ENCODE measurements at regions not wholly inside any gene's neighbourhood (a gene's known extent, or its start where the extent isn't known, plus 50 kb on each side); places are given as distances from the start of the nearest gene placed in this dataset.
A peak's percentile ranks its signal among the peaks of the same experiment; 100 is the strongest.

DNA sequence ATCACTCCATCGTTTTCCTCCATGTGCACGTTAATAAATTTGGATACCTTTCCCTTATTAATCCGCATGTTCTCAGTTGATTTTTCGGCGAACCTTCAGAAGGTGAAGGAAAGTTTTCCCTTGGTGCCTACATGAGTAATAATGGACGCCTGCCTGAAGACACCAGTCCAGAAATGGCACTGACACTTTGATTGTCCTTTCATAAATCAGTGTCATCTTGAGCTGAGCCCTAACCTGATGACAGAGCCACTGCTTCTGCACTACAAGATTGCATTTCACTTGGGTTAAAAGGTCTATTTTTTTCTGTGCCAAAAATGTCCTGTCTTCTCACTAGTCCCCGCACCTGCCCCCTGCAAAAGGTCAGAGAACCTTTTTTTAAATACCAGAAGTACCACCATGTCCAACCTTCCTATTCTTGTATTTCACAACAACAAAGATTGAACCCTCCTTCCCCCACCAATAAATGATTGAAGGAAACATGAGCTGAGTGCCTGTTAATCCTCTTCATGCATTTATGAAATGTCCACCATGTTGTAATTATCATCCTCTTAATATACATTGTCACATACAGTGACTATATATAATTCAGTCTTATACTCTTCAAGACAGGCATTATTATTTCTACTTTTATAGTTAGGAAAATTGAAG lies 219.9 kb upstream of the UBASH3B start:
- Histone ChIP-seq H2AFZ (replicated peaks) (no peak overlapping the region), H3K4me1 (peaks cover 14% of the 10 kb centered on the region), H3K27ac (no peak overlapping the region)

DNA sequence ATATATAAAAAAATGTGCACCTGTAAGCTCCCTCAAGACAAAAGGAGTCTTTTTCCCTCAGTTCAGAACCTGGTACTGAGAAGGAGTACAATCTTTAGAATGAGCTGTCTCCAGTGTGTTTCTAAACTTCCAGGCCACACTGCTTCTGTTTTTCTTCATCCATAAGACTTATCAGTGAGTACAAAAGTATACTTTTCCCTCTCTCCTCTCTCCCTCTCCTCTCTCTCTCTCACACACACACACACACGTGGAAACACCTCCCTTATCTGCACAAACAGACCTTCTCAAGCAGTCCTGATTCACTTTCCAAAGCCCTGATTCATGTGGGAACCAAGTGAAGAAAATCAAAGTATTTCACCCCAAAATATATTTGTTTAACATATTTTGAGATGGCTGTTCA lies 220.7 kb upstream of the UBASH3B start:
- Histone ChIP-seq H3K36me3 (no peaks in the 10 kb centered on the region), H3K27me3 (peaks cover 5% of the 10 kb centered on the region), H3K4me1 (peaks cover 8% of the 10 kb centered on the region), H3K27ac (no peak overlapping the region), H3K9me3 (ENCODE audit: low read depth) (no peaks in the 10 kb centered on the region), H3F3A (ENCODE audit: low read depth) (no peaks in the 10 kb centered on the region), H3K4me3 (no peak overlapping the region), H4K20me1 (ENCODE audit: low read depth) (no peaks in the 10 kb centered on the region), H2AFZ (replicated peaks) (peak overlapping the region; percentile 87), H3K79me2 (ENCODE audit: low read depth) (no peaks in the 10 kb centered on the region), H3K9ac (no peak overlapping the region), H3K4me2 (no peak overlapping the region)
- Mint-ChIP-seq H3K4me1 (peaks cover 19% of the 10 kb centered on the region), H3K36me3 (no peaks in the 10 kb centered on the region), H3K9me3 (no peaks in the 10 kb centered on the region), H3K27ac (no peak overlapping the region), H3K4me3 (no peak overlapping the region), H3K27me3 (ENCODE audit: insufficient read depth, low read depth) (no peaks in the 10 kb centered on the region)
- TF ChIP-seq, protein P1, sequence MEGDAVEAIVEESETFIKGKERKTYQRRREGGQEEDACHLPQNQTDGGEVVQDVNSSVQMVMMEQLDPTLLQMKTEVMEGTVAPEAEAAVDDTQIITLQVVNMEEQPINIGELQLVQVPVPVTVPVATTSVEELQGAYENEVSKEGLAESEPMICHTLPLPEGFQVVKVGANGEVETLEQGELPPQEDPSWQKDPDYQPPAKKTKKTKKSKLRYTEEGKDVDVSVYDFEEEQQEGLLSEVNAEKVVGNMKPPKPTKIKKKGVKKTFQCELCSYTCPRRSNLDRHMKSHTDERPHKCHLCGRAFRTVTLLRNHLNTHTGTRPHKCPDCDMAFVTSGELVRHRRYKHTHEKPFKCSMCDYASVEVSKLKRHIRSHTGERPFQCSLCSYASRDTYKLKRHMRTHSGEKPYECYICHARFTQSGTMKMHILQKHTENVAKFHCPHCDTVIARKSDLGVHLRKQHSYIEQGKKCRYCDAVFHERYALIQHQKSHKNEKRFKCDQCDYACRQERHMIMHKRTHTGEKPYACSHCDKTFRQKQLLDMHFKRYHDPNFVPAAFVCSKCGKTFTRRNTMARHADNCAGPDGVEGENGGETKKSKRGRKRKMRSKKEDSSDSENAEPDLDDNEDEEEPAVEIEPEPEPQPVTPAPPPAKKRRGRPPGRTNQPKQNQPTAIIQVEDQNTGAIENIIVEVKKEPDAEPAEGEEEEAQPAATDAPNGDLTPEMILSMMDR (IDR thresholded peaks at IDR 0.05) = no peak
- TF ChIP-seq EZH2phosphoT487 (IDR thresholded peaks at IDR 0.05) (no peak), EZH2 (IDR thresholded peaks at IDR 0.05) (no peak)
- DNase-seq (ENCODE audit: low spot score) = no peak

More for the DNA sequence above, 219.9 kb upstream of the UBASH3B start:
- Mint-ChIP-seq H3K9me3 (no peaks in the 10 kb centered on the region), H3K27me3 (ENCODE audit: insufficient read depth, low read depth) (no peaks in the 10 kb centered on the region), H3K4me3 (no peak overlapping the region), H3K27ac (no peak overlapping the region), H3K36me3 (no peaks in the 10 kb centered on the region), H3K4me1 (peaks cover 25% of the 10 kb centered on the region)
- H3K4me3 ChIP-seq = no peak overlapping the region
- no peak for DNase-seq (ENCODE audit: low spot score)
- H3K79me2 ChIP-seq (ENCODE audit: low read depth) = no peaks in the 10 kb centered on the region
- no peaks in the 10 kb centered on the region for H3K36me3 ChIP-seq
- H3K9ac ChIP-seq = no peak overlapping the region
- H3K27me3 ChIP-seq = peaks cover 5% of the 10 kb centered on the region
- no peaks in the 10 kb centered on the region for H3F3A ChIP-seq (ENCODE audit: low read depth)
- TF ChIP-seq EZH2 (IDR thresholded peaks at IDR 0.05) (no peak), EZH2phosphoT487 (IDR thresholded peaks at IDR 0.05) (no peak)
- TF ChIP-seq, protein P1 (IDR thresholded peaks at IDR 0.05) = no peak
- H3K9me3 ChIP-seq (ENCODE audit: low read depth) = no peaks in the 10 kb centered on the region
- no peak overlapping the region for H3K4me2 ChIP-seq
- H4K20me1 ChIP-seq (ENCODE audit: low read depth) = no peaks in the 10 kb centered on the region

DNA sequence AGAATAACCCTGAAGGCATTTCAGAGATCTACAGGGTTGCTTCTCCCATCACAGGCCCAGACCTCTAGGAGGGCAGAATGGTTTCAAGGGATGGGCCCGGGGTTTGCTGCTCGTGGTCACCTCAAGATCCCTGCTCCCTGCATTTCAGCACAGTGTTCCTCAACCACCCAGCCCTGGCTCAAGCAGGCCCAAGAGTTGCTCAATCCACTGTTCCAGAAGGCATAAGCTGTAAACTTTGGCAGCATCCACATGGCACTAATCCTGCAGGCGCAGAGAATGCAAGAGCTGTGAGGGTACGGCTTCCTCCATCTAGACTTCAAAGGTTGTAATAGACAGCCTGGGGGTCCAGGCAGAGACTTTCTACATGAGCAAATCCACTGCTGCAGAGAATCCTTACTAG lies 225.0 kb upstream of the UBASH3B start:
- DNase-seq (ENCODE audit: low spot score) = no peak
- no peaks in the 10 kb centered on the region for H4K20me1 ChIP-seq (ENCODE audit: low read depth)
- Mint-ChIP-seq H3K4me1 (peaks cover 9% of the 10 kb centered on the region), H3K27ac (no peak overlapping the region), H3K4me3 (no peak overlapping the region), H3K36me3 (no peaks in the 10 kb centered on the region), H3K9me3 (no peaks in the 10 kb centered on the region), H3K27me3 (ENCODE audit: insufficient read depth, low read depth) (no peaks in the 10 kb centered on the region)
- H3K36me3 ChIP-seq = no peaks in the 10 kb centered on the region
- no peaks in the 10 kb centered on the region for H3K79me2 ChIP-seq (ENCODE audit: low read depth)
- no peak overlapping the region for H3K9ac ChIP-seq
- no peaks in the 10 kb centered on the region for H3K9me3 ChIP-seq (ENCODE audit: low read depth)
- H2AFZ ChIP-seq (replicated peaks) = no peak overlapping the region
- no peak overlapping the region for H3K27ac ChIP-seq
- TF ChIP-seq EZH2 (IDR thresholded peaks at IDR 0.05) = no peak
- TF ChIP-seq, protein P1 (IDR thresholded peaks at IDR 0.05) = no peak
- TF ChIP-seq EZH2phosphoT487 (IDR thresholded peaks at IDR 0.05) = no peak
- no peaks in the 10 kb centered on the region for H3K27me3 ChIP-seq
- no peaks in the 10 kb centered on the region for H3F3A ChIP-seq (ENCODE audit: low read depth)
- H3K4me2 ChIP-seq = no peak overlapping the region
- H3K4me1 ChIP-seq = peaks cover 5% of the 10 kb centered on the region
- H3K4me3 ChIP-seq = no peak overlapping the region
